ENCODE measurements at regions not wholly inside any gene's neighbourhood (a gene's known extent, or its start where the extent isn't known, plus 50 kb on each side); places are given as distances from the start of the nearest gene placed in this dataset.
"Not testable (repeated sequence)": the region's sequence is repeated elsewhere in the genome, so short reads cannot be mapped to it uniquely, and the experiment has no call there.

DNA sequence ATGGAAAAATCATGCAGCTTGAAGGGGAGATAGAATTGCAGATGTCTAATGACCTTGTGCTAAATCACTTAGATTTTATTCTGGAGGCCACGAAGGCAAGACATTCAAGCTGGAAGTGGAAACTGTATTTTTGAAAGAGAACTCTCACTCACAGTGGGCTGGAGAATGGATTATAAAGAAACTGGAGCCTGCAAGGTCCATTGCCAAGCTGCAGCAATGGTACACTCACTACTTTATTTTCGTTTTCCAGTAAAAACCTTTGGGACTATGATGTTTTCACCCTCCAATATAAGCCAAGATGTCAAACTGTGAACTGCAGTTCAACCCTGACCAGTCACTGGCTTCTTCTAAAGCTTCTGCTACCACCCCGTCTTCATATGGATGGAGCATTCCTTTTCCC lies 62.0 kb downstream of the SKIDA1 start:
- no peak for DNase-seq

DNA sequence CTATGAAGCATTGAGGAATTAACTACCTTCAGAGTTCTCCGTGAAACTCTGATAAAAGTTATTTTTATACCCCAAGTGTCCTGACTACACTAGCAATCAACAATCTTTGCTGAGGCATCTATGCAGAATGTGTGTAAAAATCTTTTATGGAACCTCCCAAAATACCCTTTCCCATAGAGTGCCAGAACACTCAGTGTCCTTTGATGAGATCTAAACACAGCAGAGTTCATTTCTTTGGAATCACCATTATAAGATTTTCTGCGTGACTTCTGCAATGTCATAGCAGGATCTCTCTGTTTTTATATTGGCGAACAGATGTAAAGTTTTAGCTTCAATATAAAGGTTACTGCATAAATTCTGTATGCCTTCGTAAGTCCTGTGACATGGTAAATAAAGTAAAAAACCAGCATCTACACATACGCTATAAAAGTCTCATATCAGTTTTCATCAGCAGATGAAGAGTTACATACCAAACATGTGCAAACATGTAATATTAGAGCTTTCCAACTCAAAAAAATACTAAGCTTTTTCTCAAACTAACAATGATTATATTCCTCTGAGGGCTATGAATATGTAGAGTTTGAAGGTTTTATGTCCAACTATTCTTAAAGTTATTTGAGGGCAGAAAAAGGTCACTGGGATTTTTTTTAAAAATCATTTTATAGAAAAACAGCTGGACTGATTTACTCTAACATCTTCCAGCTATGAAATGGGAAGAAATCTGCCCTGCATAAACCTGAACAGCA lies 67.2 kb downstream of the SKIDA1 start:
- no peak for DNase-seq

- no peak for DNase-seq
These were observed 69.3 kb downstream of the SKIDA1 start for GRCh38 chr10:21456160-21456559.

GRCh38 chr10:21452203-21452602 lies 73.3 kb downstream of the SKIDA1 start:
- no peak for DNase-seq

- DNase-seq, result no peak
These were observed 76.1 kb downstream of the SKIDA1 start for GRCh38 chr10:21449288-21449966.

- no peak for DNase-seq
These were observed 80.3 kb downstream of the SKIDA1 start for GRCh38 chr10:21445163-21445562.

DNA sequence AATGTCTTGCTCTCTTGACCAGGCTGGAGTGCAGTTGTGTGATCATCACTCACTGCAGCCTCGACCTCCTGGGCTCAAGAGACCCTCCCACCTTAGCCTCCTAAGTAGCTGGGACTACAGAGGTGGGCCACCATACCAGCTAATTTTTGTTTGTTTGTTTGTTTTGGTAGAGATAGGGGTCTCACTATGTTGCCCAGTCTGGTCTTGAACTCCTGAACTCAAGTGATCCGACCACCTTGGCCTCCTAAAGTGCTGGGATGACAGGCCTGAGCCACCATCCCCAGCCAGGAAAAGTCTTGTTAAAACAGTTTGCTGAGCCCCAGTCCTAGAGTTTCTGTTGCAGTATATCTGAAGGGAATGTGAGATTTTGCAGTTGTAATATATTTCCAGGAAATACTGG lies 83.9 kb downstream of the SKIDA1 start:
- DNase-seq, result no peak

DNA sequence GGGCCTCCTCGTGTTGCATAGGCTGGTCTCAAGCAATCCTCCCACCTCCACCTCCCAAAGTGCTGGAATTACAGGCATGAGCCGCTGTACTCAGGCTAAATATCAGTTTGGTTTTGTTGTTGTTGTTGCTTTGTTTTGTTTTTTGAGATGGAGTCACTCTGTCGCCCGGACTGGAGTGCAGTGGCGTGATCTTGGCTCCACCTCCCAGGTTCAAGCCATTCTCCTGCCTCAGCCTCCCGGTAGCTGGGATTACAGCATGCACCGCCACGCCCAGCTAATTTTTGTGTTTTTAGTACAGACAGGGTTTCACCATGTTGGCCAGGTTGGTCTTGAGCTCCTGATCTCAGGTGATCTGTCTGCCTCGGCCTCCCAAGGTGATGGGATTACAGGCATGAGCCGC lies 86.6 kb downstream of the SKIDA1 start:
- not testable (repeated sequence) for DNase-seq

GRCh38 chr10:21437770-21438382 lies 87.6 kb downstream of the SKIDA1 start:
- no peak for DNase-seq

DNA sequence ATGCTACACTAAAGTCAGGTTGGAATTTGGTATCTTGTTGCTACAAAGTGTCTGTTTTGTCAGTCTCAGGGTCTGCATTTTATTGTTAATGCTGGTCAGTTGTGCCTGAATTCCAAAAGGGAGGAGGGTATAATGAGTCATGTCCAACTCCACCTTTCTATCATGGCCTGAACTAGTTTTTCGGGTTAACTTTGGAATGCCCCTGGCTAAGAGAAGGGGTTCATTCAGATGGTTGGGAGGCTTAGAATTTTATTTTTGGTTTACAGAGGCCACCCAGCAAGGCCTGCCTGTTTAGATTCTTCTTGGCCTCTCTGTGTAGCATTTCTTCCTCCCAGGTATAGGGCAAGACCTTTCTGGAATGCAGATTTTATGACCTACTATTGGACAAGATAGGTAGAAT lies 93.2 kb downstream of the SKIDA1 start:
- DNase-seq, result no peak

DNA sequence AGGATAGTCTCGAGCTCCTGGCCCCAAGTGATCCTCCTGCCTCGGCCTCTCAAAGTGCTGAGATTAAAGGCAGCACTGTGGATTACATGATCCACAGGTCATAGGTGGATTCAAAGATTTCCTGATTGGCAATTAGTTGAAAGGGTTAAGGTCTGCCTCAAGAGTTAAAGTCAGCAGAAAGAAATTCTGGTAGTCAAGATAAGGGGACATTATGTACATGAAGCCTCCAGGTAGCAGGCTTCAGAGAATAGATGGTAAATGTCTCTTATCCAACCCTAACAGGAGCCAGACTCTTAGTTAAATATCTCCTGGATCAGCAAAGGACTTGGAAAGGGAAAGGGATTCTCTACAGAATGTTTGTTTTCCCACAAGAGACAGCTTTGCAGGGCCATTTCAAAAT lies 93.7 kb downstream of the SKIDA1 start:
- DNase-seq, result no peak

GRCh38 chr10:21427804-21428481 lies 97.5 kb downstream of the SKIDA1 start:
- no peak for DNase-seq

DNA sequence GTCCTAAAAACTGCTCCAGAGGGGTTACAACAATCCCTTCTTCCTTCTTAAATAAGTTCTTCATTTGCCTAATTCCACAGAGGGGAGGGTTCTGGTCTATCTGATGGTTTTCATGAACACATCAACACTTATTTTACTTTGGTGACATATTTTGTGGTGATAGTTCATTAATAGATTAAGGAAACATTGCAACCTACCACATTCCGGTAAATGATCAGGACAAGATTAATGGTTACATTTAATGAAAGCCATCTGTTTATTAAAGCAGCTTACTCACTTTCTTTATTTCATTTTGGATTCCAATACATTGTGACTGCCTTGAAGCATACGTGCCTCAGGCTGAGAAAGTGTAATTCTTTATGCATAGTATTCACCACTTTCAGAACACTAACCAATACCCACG lies 101.0 kb downstream of the SKIDA1 start:
- DNase-seq, result no peak

GRCh38 chr10:21423850-21424249 lies 101.6 kb downstream of the SKIDA1 start:
- DNase-seq, result no peak

DNA sequence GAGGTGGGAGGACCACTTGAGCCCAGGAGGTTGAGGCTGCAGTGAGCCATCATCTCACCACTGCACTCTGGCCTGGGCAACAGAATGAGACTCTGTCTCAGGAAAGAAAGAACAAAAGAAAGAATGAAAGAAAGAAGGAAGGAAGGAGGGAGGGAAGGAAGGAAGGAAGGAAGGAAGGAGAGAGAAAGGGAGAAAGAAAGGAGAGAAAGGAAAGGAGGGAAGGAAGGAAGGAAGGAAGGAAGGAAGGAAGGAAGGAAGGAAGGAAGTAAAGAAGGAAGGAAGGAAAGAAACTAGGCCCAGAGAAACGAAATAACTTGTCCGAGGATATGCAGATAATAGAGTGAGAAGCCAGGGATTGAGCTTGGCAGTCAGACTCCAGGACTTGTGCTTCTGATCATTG lies 102.1 kb downstream of the SKIDA1 start:
- DNase-seq, result no peak

GRCh38 chr10:21421794-21422193 lies 103.7 kb downstream of the SKIDA1 start:
- DNase-seq, result no peak

DNA sequence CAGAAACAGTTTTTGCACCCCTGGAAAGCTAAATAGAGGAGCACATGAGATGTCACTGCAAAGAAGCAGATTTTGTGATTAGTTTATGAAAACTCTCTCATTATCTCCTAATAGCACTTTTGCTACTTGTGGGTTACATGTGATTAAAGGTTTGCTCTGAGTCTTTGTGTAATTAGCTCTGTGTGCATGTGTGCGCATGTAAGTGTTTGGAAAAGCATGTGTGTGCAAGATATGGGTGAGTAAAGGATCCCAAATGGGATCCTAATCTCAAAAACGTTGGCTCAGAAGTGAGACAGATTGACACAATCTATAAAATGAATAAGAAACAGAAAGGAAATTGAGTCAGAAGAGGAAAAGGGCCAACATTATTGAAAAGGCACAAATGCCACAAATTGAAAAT lies 104.5 kb downstream of the SKIDA1 start:
- no peak for DNase-seq

- DNase-seq, result not testable (repeated sequence)
These were observed 106.4 kb downstream of the SKIDA1 start for GRCh38 chr10:21418981-21419576.

DNA sequence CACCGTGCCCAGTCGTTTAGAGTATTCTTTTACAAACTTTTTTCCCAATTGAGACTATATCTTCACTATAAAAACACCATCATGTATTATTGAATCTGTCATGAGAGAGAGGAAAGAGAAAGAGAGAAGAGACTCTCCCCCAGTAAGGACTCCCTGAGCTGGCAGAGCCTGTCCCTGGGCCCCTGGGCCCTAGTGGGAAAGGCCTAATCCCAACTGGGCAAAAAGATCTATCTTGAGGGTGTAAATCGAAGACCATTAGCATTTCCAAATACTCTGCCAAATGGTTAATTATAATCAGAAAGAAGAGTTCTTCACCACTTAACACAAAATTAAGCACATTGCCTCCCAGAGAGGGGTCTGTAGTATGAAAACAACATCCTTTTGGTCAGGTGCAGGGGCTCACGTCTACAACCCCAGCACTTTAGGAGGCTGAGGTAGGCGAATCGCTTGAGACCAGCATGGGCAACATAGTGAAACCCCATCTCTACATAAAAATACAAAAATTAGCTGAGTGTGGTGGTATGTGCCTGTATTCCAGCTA lies 108.2 kb downstream of the SKIDA1 start:
- DNase-seq, result no peak

GRCh38 chr10:21413680-21414079 lies 111.8 kb downstream of the SKIDA1 start:
- no peak for DNase-seq

GRCh38 chr10:21413268-21413667 lies 112.2 kb downstream of the SKIDA1 start:
- no peak for DNase-seq

GRCh38 chr10:21406595-21407193 lies 118.8 kb downstream of the SKIDA1 start:
- no peak for DNase-seq

DNA sequence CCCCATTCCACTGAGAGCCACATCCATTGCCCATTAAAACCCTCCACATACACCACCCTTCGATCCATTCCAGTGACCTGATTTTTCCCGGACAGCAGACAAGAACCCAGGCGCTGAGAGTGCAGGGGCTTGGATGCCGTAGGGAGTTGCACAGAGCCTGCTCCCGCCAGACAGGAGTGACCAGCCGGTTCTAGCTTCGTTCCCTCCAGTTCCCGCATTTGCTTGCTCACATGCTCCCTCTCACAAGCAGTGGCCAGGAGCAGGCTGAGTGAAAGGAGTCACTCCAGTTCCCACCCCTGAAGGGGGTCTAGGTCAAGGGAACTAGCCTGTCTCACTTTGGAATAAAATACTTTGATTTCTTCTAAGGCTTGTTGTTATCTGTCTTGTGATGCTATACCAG lies 119.5 kb downstream of the SKIDA1 start:
- no peak for DNase-seq

Data from NCI-H1436 treated with DMSO at 0.1 percent for 48 hours (cell line).